ENCODE measurements at regions not wholly inside any gene's neighbourhood (a gene's known extent, or its start where the extent isn't known, plus 50 kb on each side); places are given as distances from the start of the nearest gene placed in this dataset.
"Not testable (repeated sequence)": the region's sequence is repeated elsewhere in the genome, so short reads cannot be mapped to it uniquely, and the experiment has no call there.

DNA sequence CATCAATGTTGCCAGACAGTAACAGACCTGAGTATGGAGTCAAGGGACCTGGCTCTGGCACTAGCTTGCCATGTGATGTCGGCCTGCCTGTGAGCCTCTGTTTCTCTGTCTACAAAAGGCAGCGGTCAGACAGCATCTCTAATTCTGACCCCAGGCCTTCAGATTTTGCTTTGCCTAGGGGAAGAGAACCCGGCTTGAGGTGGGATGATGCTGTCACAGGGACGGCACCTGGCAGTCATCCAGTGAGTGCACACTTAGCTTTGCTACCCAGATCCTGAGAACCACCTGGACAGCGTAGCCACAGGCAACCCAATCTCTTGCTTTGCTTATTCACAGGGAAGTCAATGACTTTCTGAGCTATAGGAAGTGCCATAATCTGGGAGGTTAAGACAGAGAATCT, 135.2 kb upstream of the SALL1 start:
- no peak overlapping the region for H3K4me3 ChIP-seq (ENCODE audit: low read depth in 1 of 2, low read length in 2 of 2)
- H3K27ac ChIP-seq (ENCODE audit: low read length) = no peak overlapping the region
- H3K4me1 ChIP-seq (ENCODE audit: control insufficient read depth in 1 of 2, insufficient read depth in 2 of 2, low read length in 2 of 2) = no peaks in the 10 kb centered on the region
- H3K36me3 ChIP-seq (ENCODE audit: control insufficient read depth in 1 of 2, insufficient read depth in 2 of 2, low read length in 2 of 2) = no peaks in the 10 kb centered on the region
- no peaks in the 10 kb centered on the region for H3K27me3 ChIP-seq (ENCODE audit: low read depth, low read length)
- no peaks in the 10 kb centered on the region for H3K9me3 ChIP-seq (ENCODE audit: control insufficient read depth in 1 of 2, low read length in 2 of 2)

DNA sequence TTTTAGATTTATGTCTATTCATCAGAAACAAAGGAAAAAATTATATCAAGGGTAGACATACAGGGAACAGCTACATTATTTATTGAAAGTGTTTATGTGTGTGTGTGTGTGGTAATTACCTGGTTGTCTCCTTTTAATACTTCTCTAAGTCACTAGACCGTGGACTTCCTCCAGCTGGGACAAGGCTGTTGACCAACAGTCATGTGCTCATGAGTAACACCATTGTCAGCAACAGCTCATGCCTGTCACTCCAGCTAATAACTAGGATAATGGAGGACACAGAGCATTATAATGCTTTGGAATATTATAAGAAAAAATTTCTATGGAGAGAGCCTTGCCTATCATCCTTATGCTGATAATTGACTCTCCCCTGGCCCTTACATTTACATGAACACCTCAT, 125.3 kb upstream of the SALL1 start:
- Histone ChIP-seq H3K27me3 (ENCODE audit: low read depth, low read length) (no peaks in the 10 kb centered on the region), H3K4me3 (ENCODE audit: low read depth in 1 of 2, low read length in 2 of 2) (no peak overlapping the region), H3K27ac (ENCODE audit: low read length) (no peak overlapping the region), H3K36me3 (ENCODE audit: control insufficient read depth in 1 of 2, insufficient read depth in 2 of 2, low read length in 2 of 2) (no peaks in the 10 kb centered on the region), H3K4me1 (ENCODE audit: control insufficient read depth in 1 of 2, insufficient read depth in 2 of 2, low read length in 2 of 2) (no peaks in the 10 kb centered on the region), H3K9me3 (ENCODE audit: control insufficient read depth in 1 of 2, low read length in 2 of 2) (peaks cover 0 to 4% of the 10 kb centered on the region in 2 donors)

DNA sequence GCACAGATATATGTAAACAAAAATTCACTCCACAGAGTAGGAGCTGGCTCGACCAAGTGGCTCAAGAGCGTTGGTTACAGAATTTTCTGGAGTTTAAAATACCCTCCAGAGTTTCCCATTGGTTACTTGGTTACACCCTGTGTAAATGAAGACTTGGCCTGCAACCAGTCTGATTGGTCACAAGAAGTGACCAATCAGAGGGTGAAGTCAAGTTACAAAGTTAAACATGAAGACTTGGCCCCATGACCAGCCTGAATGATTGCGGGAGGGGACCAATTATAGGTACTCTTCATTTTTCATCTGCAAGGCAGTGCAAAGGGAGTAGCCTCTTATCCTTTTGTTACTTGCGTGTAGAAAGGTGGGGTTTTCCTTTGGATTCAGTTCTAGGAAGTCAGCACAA, 121.3 kb upstream of the SALL1 start:
- H3K36me3 ChIP-seq (ENCODE audit: control insufficient read depth in 1 of 2, insufficient read depth in 2 of 2, low read length in 2 of 2) = no peaks in the 10 kb centered on the region
- peaks cover 3% of the 10 kb centered on the region in 2 donors for H3K9me3 ChIP-seq (ENCODE audit: control insufficient read depth in 1 of 2, low read length in 2 of 2)
- H3K4me3 ChIP-seq (ENCODE audit: low read depth in 1 of 2, low read length in 2 of 2) = no peak overlapping the region
- H3K27me3 ChIP-seq (ENCODE audit: low read depth, low read length) = no peaks in the 10 kb centered on the region
- no peaks in the 10 kb centered on the region for H3K4me1 ChIP-seq (ENCODE audit: control insufficient read depth in 1 of 2, insufficient read depth in 2 of 2, low read length in 2 of 2)
- no peak overlapping the region for H3K27ac ChIP-seq (ENCODE audit: low read length)

DNA sequence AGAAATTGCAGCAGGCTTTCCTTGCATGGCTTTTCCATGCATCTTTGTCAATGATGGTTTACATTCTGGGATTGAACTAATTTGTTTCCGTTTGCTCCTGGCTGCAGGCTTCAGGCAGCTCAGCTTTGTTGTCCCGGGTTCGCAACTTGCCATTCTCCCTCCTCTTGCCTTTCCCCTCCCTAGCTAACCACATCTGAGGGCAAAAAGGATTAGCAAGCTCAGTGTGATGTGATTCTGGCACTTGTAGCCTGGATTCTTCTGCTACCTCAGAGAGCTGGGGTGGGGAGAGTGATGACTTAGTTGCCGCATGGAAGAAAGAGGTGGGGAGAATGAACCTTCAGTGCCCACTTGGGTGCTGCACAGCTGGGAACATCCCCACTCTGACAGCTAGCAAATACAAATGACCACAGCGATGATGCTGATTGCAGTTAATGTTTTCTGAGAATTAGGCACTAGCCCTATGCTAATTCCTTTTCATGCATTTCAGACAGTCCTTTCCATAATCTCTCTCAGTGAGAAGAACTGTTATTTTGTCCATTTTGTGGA, 120.2 kb upstream of the SALL1 start:
- no peak overlapping the region for H3K27ac ChIP-seq (ENCODE audit: low read length)
- H3K4me3 ChIP-seq (ENCODE audit: low read depth in 1 of 2, low read length in 2 of 2) = no peak overlapping the region
- peaks cover 0 to 3% of the 10 kb centered on the region in 2 donors for H3K9me3 ChIP-seq (ENCODE audit: control insufficient read depth in 1 of 2, low read length in 2 of 2)
- no peaks in the 10 kb centered on the region for H3K4me1 ChIP-seq (ENCODE audit: control insufficient read depth in 1 of 2, insufficient read depth in 2 of 2, low read length in 2 of 2)
- H3K36me3 ChIP-seq (ENCODE audit: control insufficient read depth in 1 of 2, insufficient read depth in 2 of 2, low read length in 2 of 2) = no peaks in the 10 kb centered on the region
- no peaks in the 10 kb centered on the region for H3K27me3 ChIP-seq (ENCODE audit: low read depth, low read length)

DNA sequence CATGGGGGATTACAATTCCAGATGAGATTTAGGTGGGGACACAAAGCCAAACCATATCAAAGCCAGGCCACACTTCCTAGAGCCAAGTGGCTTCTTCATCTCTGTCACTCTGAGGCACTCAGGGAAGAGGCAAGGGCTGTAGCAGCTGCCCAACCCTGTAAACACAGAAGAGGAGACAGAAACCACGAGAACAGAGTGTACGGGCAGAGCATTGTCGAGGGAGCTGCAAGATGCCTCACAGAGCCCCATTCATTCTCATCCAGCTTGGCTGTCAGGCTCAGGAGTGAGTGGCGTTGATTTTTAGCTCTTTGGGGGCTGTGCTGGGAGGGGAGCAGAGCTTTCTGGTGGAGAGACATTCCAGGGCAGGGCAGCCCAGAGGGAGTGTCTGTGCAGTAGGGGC, 117.2 kb upstream of the SALL1 start:
- no peak overlapping the region for H3K4me3 ChIP-seq (ENCODE audit: low read depth in 1 of 2, low read length in 2 of 2)
- peaks cover 3 to 4% of the 10 kb centered on the region in 2 donors for H3K9me3 ChIP-seq (ENCODE audit: control insufficient read depth in 1 of 2, low read length in 2 of 2)
- H3K4me1 ChIP-seq (ENCODE audit: control insufficient read depth in 1 of 2, insufficient read depth in 2 of 2, low read length in 2 of 2) = no peaks in the 10 kb centered on the region
- no peak overlapping the region for H3K27ac ChIP-seq (ENCODE audit: low read length)
- no peaks in the 10 kb centered on the region for H3K27me3 ChIP-seq (ENCODE audit: low read depth, low read length)
- no peaks in the 10 kb centered on the region for H3K36me3 ChIP-seq (ENCODE audit: control insufficient read depth in 1 of 2, insufficient read depth in 2 of 2, low read length in 2 of 2)

DNA sequence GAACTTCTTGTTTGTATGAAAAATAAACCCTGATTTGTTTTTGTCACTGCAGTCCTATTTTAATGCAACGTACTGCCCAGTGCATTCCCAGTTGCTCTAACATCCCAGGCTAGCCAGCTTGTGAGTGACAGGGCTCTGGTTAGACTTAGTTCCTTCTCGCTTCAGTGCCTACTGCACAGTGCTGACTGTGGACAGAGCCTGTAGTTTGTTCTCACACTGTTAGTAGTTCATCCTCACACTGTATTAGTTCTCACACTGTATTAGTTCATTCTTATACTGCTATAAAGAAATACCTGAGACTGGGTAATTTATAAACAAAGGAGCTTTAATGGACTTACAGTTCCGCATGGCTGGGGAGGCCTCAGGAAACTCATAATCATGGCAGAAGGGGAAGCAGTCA, 116.6 kb upstream of the SALL1 start:
- no peak overlapping the region for H3K4me3 ChIP-seq (ENCODE audit: low read depth in 1 of 2, low read length in 2 of 2)

DNA sequence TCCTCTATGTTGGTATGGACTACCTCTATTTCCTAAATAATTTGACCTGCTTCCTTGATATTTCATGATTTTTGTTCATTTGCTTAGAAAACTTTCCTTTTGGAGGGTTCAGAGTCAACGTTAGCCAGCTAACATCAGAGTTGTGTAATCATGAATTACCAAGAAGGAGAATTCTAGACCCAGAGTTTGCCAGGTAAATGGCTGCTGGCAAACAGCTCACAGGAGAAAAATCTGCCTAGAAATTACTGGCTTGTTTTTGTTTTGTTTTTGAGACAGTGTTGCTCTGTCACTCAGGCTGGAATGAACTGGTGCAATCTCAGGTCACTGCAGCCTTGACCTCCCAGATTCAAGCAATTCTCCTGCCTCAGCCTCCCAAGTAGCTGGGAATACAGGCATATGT, 111.4 kb upstream of the SALL1 start:
- H3K9me3 ChIP-seq (ENCODE audit: control insufficient read depth in 1 of 2, low read length in 2 of 2) = peaks cover 6 to 14% of the 10 kb centered on the region in 2 donors
- H3K27ac ChIP-seq (ENCODE audit: low read length) = no peak overlapping the region
- peaks cover 6% of the 10 kb centered on the region for H3K27me3 ChIP-seq (ENCODE audit: low read depth, low read length)
- no peaks in the 10 kb centered on the region for H3K4me1 ChIP-seq (ENCODE audit: control insufficient read depth in 1 of 2, insufficient read depth in 2 of 2, low read length in 2 of 2)
- H3K36me3 ChIP-seq (ENCODE audit: control insufficient read depth in 1 of 2, insufficient read depth in 2 of 2, low read length in 2 of 2) = no peaks in the 10 kb centered on the region
- H3K4me3 ChIP-seq (ENCODE audit: low read depth in 1 of 2, low read length in 2 of 2) = no peak overlapping the region

More for the DNA sequence above, 116.6 kb upstream of the SALL1 start:
- Histone ChIP-seq H3K4me1 (ENCODE audit: control insufficient read depth in 1 of 2, insufficient read depth in 2 of 2, low read length in 2 of 2) (no peaks in the 10 kb centered on the region), H3K36me3 (ENCODE audit: control insufficient read depth in 1 of 2, insufficient read depth in 2 of 2, low read length in 2 of 2) (no peaks in the 10 kb centered on the region), H3K9me3 (ENCODE audit: control insufficient read depth in 1 of 2, low read length in 2 of 2) (peaks cover 3 to 4% of the 10 kb centered on the region in 2 donors), H3K27me3 (ENCODE audit: low read depth, low read length) (no peaks in the 10 kb centered on the region), H3K27ac (ENCODE audit: low read length) (no peak overlapping the region)

DNA sequence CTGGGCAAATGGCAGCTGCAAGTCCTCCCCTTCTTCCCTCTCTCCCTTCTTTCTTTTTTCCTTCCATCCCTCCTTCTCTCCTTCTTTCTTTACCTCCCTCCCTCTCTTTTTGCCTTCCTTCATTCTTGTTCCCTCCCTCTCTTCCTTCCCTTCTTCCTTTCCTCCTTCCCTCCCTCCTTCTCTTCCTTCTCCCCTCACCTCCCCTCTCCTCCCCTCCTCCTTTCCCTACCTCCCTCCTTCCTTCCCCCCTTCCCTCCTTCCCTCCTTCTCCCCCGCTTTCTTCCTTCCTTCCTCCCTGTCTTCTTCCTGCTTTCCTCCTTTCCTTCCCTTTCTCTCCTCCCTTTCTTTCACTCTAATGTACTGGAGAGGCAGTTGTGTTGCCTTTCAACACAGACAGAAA, 110.8 kb upstream of the SALL1 start:
- Histone ChIP-seq H3K27me3 (ENCODE audit: low read depth, low read length) (peaks cover 6% of the 10 kb centered on the region), H3K27ac (ENCODE audit: low read length) (no peak overlapping the region), H3K9me3 (ENCODE audit: control insufficient read depth in 1 of 2, low read length in 2 of 2) (peaks cover 6 to 14% of the 10 kb centered on the region in 2 donors), H3K4me3 (ENCODE audit: low read depth in 1 of 2, low read length in 2 of 2) (no peak overlapping the region), H3K36me3 (ENCODE audit: control insufficient read depth in 1 of 2, insufficient read depth in 2 of 2, low read length in 2 of 2) (no peaks in the 10 kb centered on the region), H3K4me1 (ENCODE audit: control insufficient read depth in 1 of 2, insufficient read depth in 2 of 2, low read length in 2 of 2) (no peaks in the 10 kb centered on the region)

DNA sequence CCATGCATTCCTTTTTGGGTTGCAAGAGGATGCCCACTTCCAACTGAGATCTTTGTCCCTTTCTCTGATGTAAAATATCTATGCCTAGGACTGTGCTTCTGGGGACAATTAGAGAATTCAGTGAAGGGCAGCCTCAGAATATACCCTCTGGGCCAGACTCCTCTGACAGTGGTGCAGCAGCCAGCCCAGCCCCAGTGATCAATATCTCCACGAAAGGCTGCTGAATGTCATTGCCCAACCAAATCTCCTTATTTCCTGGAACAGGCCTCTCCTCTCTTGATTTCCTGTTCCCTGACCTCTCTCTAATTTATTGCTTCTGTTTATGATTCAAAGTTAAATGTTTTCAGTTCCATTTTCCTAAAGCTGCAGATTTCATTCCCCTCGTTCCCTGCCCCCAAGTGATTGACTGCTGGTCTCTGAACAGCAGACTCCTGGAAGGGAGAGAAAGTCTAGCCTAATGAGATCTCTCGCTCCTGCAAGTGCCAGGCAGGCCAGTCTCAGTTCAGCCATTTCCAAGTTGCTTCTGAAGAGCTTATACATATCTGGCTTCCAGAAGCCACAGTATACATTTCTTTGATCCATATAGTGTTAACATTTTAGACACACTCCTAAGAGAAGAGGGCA, 104.4 kb upstream of the SALL1 start:
- Histone ChIP-seq H3K4me3 (ENCODE audit: low read depth in 1 of 2, low read length in 2 of 2) (no peak overlapping the region), H3K4me1 (ENCODE audit: control insufficient read depth in 1 of 2, insufficient read depth in 2 of 2, low read length in 2 of 2) (no peaks in the 10 kb centered on the region), H3K27me3 (ENCODE audit: low read depth, low read length) (peaks cover 6% of the 10 kb centered on the region), H3K27ac (ENCODE audit: low read length) (no peak overlapping the region), H3K36me3 (ENCODE audit: control insufficient read depth in 1 of 2, insufficient read depth in 2 of 2, low read length in 2 of 2) (no peaks in the 10 kb centered on the region), H3K9me3 (ENCODE audit: control insufficient read depth in 1 of 2, low read length in 2 of 2) (peaks cover 0 to 10% of the 10 kb centered on the region in 2 donors)

DNA sequence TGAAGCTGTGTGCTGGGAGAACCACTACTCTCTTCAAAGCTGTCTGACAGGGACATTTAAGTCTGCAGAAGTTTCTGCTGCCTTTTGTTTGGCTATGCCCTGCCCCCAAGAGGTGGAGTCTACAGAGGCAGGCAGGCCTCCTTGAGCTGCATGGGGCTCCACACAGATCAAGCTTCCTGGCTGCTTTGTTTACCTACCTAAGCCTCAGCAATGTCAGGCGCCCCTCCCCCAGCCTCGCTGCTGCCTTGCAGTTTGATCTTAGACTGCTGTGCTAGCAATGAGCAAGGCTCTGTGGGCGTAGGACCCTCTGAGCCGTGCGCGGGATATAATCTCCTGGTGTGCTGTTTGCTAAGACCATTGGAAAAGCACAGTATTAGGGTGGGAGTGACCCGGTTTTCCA, 103.3 kb upstream of the SALL1 start:
- not testable (repeated sequence) for H3K27me3 ChIP-seq (ENCODE audit: low read depth, low read length); H3K9me3 ChIP-seq (ENCODE audit: control insufficient read depth in 1 of 2, low read length in 2 of 2); H3K27ac ChIP-seq (ENCODE audit: low read length); H3K4me3 ChIP-seq (ENCODE audit: low read depth in 1 of 2, low read length in 2 of 2); H3K4me1 ChIP-seq (ENCODE audit: control insufficient read depth in 1 of 2, insufficient read depth in 2 of 2, low read length in 2 of 2); H3K36me3 ChIP-seq (ENCODE audit: control insufficient read depth in 1 of 2, insufficient read depth in 2 of 2, low read length in 2 of 2)

DNA sequence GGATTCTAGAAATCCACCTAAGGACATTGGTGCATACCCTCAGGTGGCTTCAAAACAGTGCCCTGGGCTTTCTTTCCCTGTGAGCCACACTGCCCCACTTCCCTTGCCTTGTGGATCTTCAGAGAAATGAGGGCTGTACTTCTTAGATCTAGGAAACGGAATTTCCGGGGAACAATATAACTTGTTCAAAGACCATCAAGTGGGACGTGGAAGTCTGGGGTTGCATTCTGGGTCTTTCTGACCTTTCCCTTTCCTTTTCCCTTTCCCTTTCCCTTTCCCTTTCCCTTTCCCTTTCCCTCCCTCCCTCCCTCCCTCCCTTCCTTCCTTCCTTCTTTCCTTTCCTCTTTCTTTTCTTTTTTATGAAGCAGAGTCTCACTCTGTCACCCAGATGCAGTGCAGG, 97.1 kb upstream of the SALL1 start:
- H3K36me3 ChIP-seq (ENCODE audit: control insufficient read depth in 1 of 2, insufficient read depth in 2 of 2, low read length in 2 of 2) = no peaks in the 10 kb centered on the region
- no peak overlapping the region for H3K4me3 ChIP-seq (ENCODE audit: low read depth in 1 of 2, low read length in 2 of 2)
- no peaks in the 10 kb centered on the region for H3K9me3 ChIP-seq (ENCODE audit: control insufficient read depth in 1 of 2, low read length in 2 of 2)
- no peaks in the 10 kb centered on the region for H3K4me1 ChIP-seq (ENCODE audit: control insufficient read depth in 1 of 2, insufficient read depth in 2 of 2, low read length in 2 of 2)
- no peak overlapping the region for H3K27ac ChIP-seq (ENCODE audit: low read length)
- no peaks in the 10 kb centered on the region for H3K27me3 ChIP-seq (ENCODE audit: low read depth, low read length)

DNA sequence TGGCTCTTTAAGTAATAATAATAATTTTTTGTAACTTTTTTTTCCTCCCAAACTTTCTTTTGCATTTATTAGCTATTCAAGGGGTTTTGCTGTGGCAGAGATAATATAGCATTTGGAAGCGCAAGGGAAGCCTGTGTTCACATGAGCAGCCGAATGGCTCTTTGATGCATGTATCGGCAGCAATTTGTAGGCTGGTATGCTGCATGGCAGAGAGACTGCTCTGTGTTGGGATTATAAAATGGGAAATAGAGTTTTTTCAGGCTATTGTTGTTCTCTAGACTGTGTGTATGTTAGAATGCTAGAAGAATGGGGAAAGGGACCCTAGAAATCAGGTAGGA, 94.6 kb upstream of the SALL1 start:
- Histone ChIP-seq H3K36me3 (ENCODE audit: control insufficient read depth in 1 of 2, insufficient read depth in 2 of 2, low read length in 2 of 2) (no peaks in the 10 kb centered on the region), H3K27ac (ENCODE audit: low read length) (no peak overlapping the region), H3K27me3 (ENCODE audit: low read depth, low read length) (no peaks in the 10 kb centered on the region), H3K4me1 (ENCODE audit: control insufficient read depth in 1 of 2, insufficient read depth in 2 of 2, low read length in 2 of 2) (no peaks in the 10 kb centered on the region), H3K4me3 (ENCODE audit: low read depth in 1 of 2, low read length in 2 of 2) (no peak overlapping the region), H3K9me3 (ENCODE audit: control insufficient read depth in 1 of 2, low read length in 2 of 2) (no peaks in the 10 kb centered on the region)
